Central memory CD8-positive, alpha-beta T cell (primary cell): ENCODE measurements at regions not wholly inside any gene's neighbourhood (a gene's known extent, or its start where the extent isn't known, plus 50 kb on each side); places are given as distances from the start of the nearest gene placed in this dataset.
A peak's percentile ranks its signal among the peaks of the same experiment; 100 is the strongest.

ENCODE experiments used
- ATAC-seq: fragments of 150-1000 bp; cut with Tn5 transposase; replicated peaks from 2 replicates; pipeline ENCODE4 v1.10.0; 2022; ENCODE audit warnings: mild to moderate bottlenecking, moderate FRiP score, moderate number of reproducible peaks; ENCODE audit not compliant: poor library complexity, severe bottlenecking; ENCODE audit errors: extremely low read depth
- DNase-seq, 2 donors: peaks; one replicate each; pipeline ENCODE4 v3.0.0; 2021; ENCODE audit warnings: low spot score in 2 of 2
- H3K27ac Mint-ChIP-seq: one replicate; pipeline ENCODE4 v1.8.0; 2022; ENCODE audit warnings: low read depth, mild to moderate bottlenecking, moderate library complexity, mixed read lengths
- H3K27me3 Mint-ChIP-seq: one replicate; pipeline ENCODE4 v1.8.0; 2022; ENCODE audit warnings: mixed read lengths
- H3K36me3 Mint-ChIP-seq: one replicate; pipeline ENCODE4 v1.8.0; 2022; ENCODE audit warnings: mild to moderate bottlenecking, moderate library complexity, mixed read lengths; ENCODE audit not compliant: insufficient read depth
- H3K4me1 Mint-ChIP-seq: one replicate; pipeline ENCODE4 v1.8.0; 2022; ENCODE audit warnings: mixed read lengths
- H3K4me3 Mint-ChIP-seq: one replicate; pipeline ENCODE4 v1.8.0; 2022; ENCODE audit warnings: mild to moderate bottlenecking, moderate library complexity, mixed read lengths
- H3K9me3 Mint-ChIP-seq: one replicate; pipeline ENCODE4 v1.8.0; 2022; ENCODE audit warnings: mixed read lengths

- no peak for DNase-seq
- H3K27ac Mint-ChIP-seq: no peak overlapping the region
- no peak overlapping the region for H3K4me3 Mint-ChIP-seq
- H3K36me3 Mint-ChIP-seq: no peaks in the 10 kb centered on the region
- no peaks in the 10 kb centered on the region for H3K9me3 Mint-ChIP-seq
- H3K4me1 Mint-ChIP-seq: peaks cover 7% of the 10 kb centered on the region
- H3K27me3 Mint-ChIP-seq: no peaks in the 10 kb centered on the region
- ATAC-seq: no peak
Observed at GRCh38 chr7:25494896-25495295, 266.6 kb upstream of the NPVF start.

GRCh38 chr7:25495342-25496250, 267.3 kb upstream of the NPVF start:
- Mint-ChIP-seq H3K27ac (no peak overlapping the region), H3K4me1 (peaks cover 7% of the 10 kb centered on the region), H3K9me3 (no peaks in the 10 kb centered on the region), H3K4me3 (no peak overlapping the region), H3K27me3 (no peaks in the 10 kb centered on the region), H3K36me3 (no peaks in the 10 kb centered on the region)
- DNase-seq (no peak), ATAC-seq (no peak)

- H3K9me3 Mint-ChIP-seq: no peaks in the 10 kb centered on the region
- peaks cover 6% of the 10 kb centered on the region for H3K27me3 Mint-ChIP-seq
- H3K4me3 Mint-ChIP-seq: peak overlapping the region; percentile 19
- peaks cover 7% of the 10 kb centered on the region for H3K4me1 Mint-ChIP-seq
- H3K36me3 Mint-ChIP-seq: no peaks in the 10 kb centered on the region
- no peak for ATAC-seq
- no peak for DNase-seq
- H3K27ac Mint-ChIP-seq: no peak overlapping the region
Observed at GRCh38 chr7:25496476-25497368, 268.4 kb upstream of the NPVF start.

- Mint-ChIP-seq H3K27me3 (peaks cover 12% of the 10 kb centered on the region), H3K36me3 (no peaks in the 10 kb centered on the region), H3K4me3 (no peak overlapping the region), H3K4me1 (peaks cover 7% of the 10 kb centered on the region), H3K27ac (no peak overlapping the region), H3K9me3 (no peaks in the 10 kb centered on the region)
- DNase-seq (no peak), ATAC-seq (no peak)
Observed at GRCh38 chr7:25500393-25500921, 272.2 kb upstream of the NPVF start.

- no peak overlapping the region for H3K27ac Mint-ChIP-seq
- no peak for ATAC-seq
- H3K9me3 Mint-ChIP-seq: no peaks in the 10 kb centered on the region
- no peak overlapping the region for H3K4me3 Mint-ChIP-seq
- H3K27me3 Mint-ChIP-seq: peaks cover 28% of the 10 kb centered on the region
- H3K36me3 Mint-ChIP-seq: no peaks in the 10 kb centered on the region
- H3K4me1 Mint-ChIP-seq: no peaks in the 10 kb centered on the region
- no peak for DNase-seq
Observed at GRCh38 chr7:25503306-25503705, 275.0 kb upstream of the NPVF start.

- Mint-ChIP-seq H3K27ac (no peak overlapping the region), H3K4me3 (no peak overlapping the region), H3K36me3 (no peaks in the 10 kb centered on the region), H3K4me1 (no peaks in the 10 kb centered on the region), H3K27me3 (peaks cover 30% of the 10 kb centered on the region), H3K9me3 (no peaks in the 10 kb centered on the region)
- ATAC-seq: no peak
- DNase-seq: no peak
Observed at GRCh38 chr7:25512061-25512687, 283.9 kb upstream of the NPVF start.

GRCh38 chr7:25515633-25516275, 287.5 kb upstream of the NPVF start:
- Mint-ChIP-seq H3K9me3 (no peaks in the 10 kb centered on the region), H3K27ac (no peak overlapping the region), H3K4me1 (no peaks in the 10 kb centered on the region), H3K4me3 (no peak overlapping the region), H3K36me3 (no peaks in the 10 kb centered on the region), H3K27me3 (peaks cover 44% of the 10 kb centered on the region)
- ATAC-seq (no peak), DNase-seq (no peak)

- no peak overlapping the region for H3K4me3 Mint-ChIP-seq
- DNase-seq (no peak), ATAC-seq (no peak)
- H3K4me1 Mint-ChIP-seq: no peaks in the 10 kb centered on the region
- peaks cover 44% of the 10 kb centered on the region for H3K27me3 Mint-ChIP-seq
- no peaks in the 10 kb centered on the region for H3K36me3 Mint-ChIP-seq
- no peak overlapping the region for H3K27ac Mint-ChIP-seq
- no peaks in the 10 kb centered on the region for H3K9me3 Mint-ChIP-seq
Observed at GRCh38 chr7:25517906-25518305, 289.6 kb upstream of the NPVF start.

GRCh38 chr7:25520017-25520416, 291.7 kb upstream of the NPVF start:
- no peaks in the 10 kb centered on the region for H3K9me3 Mint-ChIP-seq
- no peaks in the 10 kb centered on the region for H3K36me3 Mint-ChIP-seq
- no peak overlapping the region for H3K4me3 Mint-ChIP-seq
- H3K27me3 Mint-ChIP-seq: peaks cover 56% of the 10 kb centered on the region
- H3K4me1 Mint-ChIP-seq: no peaks in the 10 kb centered on the region
- no peak for DNase-seq
- H3K27ac Mint-ChIP-seq: no peak overlapping the region
- no peak for ATAC-seq

GRCh38 chr7:25520516-25520915, 292.2 kb upstream of the NPVF start:
- no peaks in the 10 kb centered on the region for H3K36me3 Mint-ChIP-seq
- H3K27me3 Mint-ChIP-seq: peaks cover 60% of the 10 kb centered on the region
- H3K9me3 Mint-ChIP-seq: no peaks in the 10 kb centered on the region
- H3K4me1 Mint-ChIP-seq: no peaks in the 10 kb centered on the region
- H3K4me3 Mint-ChIP-seq: no peak overlapping the region
- DNase-seq (no peak), ATAC-seq (no peak)
- no peak overlapping the region for H3K27ac Mint-ChIP-seq

GRCh38 chr7:25521236-25521635, 292.9 kb upstream of the NPVF start:
- Mint-ChIP-seq H3K27me3 (peaks cover 67% of the 10 kb centered on the region), H3K9me3 (no peaks in the 10 kb centered on the region), H3K27ac (no peak overlapping the region), H3K4me3 (no peak overlapping the region), H3K36me3 (no peaks in the 10 kb centered on the region), H3K4me1 (no peaks in the 10 kb centered on the region)
- no peak for DNase-seq
- ATAC-seq: no peak

GRCh38 chr7:25522727-25523126, 294.4 kb upstream of the NPVF start:
- Mint-ChIP-seq H3K27me3 (peaks cover 60% of the 10 kb centered on the region), H3K4me3 (no peak overlapping the region), H3K27ac (no peak overlapping the region), H3K36me3 (no peaks in the 10 kb centered on the region), H3K9me3 (no peaks in the 10 kb centered on the region), H3K4me1 (no peaks in the 10 kb centered on the region)
- DNase-seq (no peak), ATAC-seq (no peak)
